BLaER1 (cell line): ENCODE measurements at regions not wholly inside any gene's neighbourhood (a gene's known extent, or its start where the extent isn't known, plus 50 kb on each side); places are given as distances from the start of the nearest gene placed in this dataset.
"Not testable (repeated sequence)": the region's sequence is repeated elsewhere in the genome, so short reads cannot be mapped to it uniquely, and the experiment has no call there.

Experiments used
- H3K27ac ChIP-seq: shearing (Covaris generic); formaldehyde crosslinking; 2 replicates; pipeline ENCODE4 v1.8.1; 2022
- H3K27me3 ChIP-seq: shearing (Covaris generic); formaldehyde crosslinking; 2 replicates; pipeline ENCODE4 v1.8.1; 2022
- H3K36me3 ChIP-seq: shearing (Covaris generic); formaldehyde crosslinking; 2 replicates; pipeline ENCODE4 v1.8.1; 2022
- H3K4me1 ChIP-seq: shearing (Covaris generic); formaldehyde crosslinking; 2 replicates; pipeline ENCODE4 v1.8.1; 2022
- H3K4me2 ChIP-seq: shearing (Covaris generic); formaldehyde crosslinking; 2 replicates; pipeline ENCODE4 v1.8.1; 2022
- H3K4me3 ChIP-seq: shearing (Covaris generic); formaldehyde crosslinking; 2 replicates; pipeline ENCODE4 v1.8.1; 2022
- H3K9ac ChIP-seq: shearing (Covaris generic); formaldehyde crosslinking; 2 replicates; pipeline ENCODE4 v1.8.1; 2022
- H3K9me3 ChIP-seq: shearing (Covaris generic); formaldehyde crosslinking; 2 replicates; pipeline ENCODE4 v1.8.1; 2022
- H4K20me1 ChIP-seq: shearing (Covaris generic); formaldehyde crosslinking; 2 replicates; pipeline ENCODE4 v1.8.1; 2022
- Cebpa-rat ChIP-seq: shearing (Covaris generic); IDR thresholded peaks from 2 replicates; pipeline ENCODE4 v1.8.1; 2022

DNA sequence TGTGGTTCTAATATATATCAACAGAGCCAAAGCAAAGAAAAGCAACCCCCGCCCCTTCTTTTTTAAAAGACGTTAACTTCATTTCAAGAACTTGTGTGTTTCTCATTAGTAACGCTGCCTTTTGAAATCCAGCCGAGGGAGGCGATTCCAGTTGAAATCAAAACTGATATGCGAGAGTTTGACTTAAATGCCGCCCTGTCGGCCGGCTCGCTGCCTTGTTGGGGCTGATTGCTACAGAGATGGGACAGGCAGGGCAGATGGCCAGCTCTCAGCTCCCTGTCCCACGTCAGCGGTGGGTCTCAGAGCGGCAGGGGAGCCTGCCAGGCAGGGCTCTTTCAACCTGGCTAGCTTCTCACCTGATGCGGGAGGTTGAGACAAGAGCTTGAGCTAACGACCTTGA, 51.9 kb upstream of the ALX4 start:
- Histone ChIP-seq H3K4me1 (no peaks in the 10 kb centered on the region), H3K4me3 (no peak overlapping the region), H3K27me3 (no peaks in the 10 kb centered on the region), H3K9ac (no peak overlapping the region), H3K9me3 (peaks cover 9% of the 10 kb centered on the region; the same call in 1 of the 2 replicates), H3K4me2 (no peak overlapping the region), H4K20me1 (no peaks in the 10 kb centered on the region), H3K36me3 (no peaks in the 10 kb centered on the region), H3K27ac (no peak overlapping the region)
- no peak for TF ChIP-seq Cebpa-rat

DNA sequence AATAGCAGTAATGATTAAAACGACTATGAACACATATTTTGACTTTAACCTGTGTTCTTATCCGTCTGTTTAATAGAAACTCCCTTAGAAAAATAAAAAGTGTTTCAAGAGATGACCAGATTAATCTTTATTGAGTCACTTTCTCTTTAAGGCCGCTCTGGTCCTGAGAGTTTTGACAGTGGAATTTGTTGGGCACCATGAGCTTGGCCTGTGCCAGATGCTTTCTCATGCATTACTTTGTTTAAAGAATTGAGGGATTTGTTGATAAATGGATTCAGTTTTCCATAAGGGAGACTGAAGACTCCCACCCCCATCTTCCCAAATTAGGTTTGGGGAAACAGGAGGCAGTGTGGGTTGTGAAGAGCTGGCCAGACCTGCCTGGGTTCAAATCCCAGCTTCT, 53.2 kb upstream of the ALX4 start:
- no peak for TF ChIP-seq Cebpa-rat
- no peaks in the 10 kb centered on the region for H3K4me1 ChIP-seq
- no peaks in the 10 kb centered on the region for H3K36me3 ChIP-seq
- H4K20me1 ChIP-seq: no peaks in the 10 kb centered on the region
- no peaks in the 10 kb centered on the region for H3K27me3 ChIP-seq
- peaks cover 9% of the 10 kb centered on the region; the same call in 1 of the 2 replicates for H3K9me3 ChIP-seq
- no peak overlapping the region for H3K4me3 ChIP-seq
- H3K27ac ChIP-seq: no peak overlapping the region
- H3K9ac ChIP-seq: no peak overlapping the region
- H3K4me2 ChIP-seq: no peak overlapping the region

DNA sequence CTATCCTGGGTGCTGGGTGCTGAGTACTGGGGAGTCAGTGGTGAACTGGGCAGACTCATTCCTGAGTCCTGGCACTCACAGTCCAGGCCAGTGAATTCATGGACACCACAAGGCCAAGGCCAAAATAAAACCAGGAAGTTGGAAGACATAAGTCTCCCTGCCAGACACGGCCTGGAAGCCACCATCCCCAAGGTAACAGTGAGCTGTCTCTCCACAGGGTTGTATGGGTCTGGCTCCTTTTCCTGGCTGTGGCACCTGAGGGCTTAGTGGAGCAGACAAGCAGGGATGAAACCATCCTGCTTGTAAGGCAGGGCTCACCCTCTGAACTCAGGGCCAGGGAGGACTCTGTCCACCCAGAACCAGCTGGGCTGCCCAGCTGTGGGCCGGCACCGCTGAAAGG, 54.7 kb upstream of the ALX4 start:
- Histone ChIP-seq H3K4me2 (no peak overlapping the region), H3K27ac (no peak overlapping the region), H4K20me1 (no peaks in the 10 kb centered on the region)

DNA sequence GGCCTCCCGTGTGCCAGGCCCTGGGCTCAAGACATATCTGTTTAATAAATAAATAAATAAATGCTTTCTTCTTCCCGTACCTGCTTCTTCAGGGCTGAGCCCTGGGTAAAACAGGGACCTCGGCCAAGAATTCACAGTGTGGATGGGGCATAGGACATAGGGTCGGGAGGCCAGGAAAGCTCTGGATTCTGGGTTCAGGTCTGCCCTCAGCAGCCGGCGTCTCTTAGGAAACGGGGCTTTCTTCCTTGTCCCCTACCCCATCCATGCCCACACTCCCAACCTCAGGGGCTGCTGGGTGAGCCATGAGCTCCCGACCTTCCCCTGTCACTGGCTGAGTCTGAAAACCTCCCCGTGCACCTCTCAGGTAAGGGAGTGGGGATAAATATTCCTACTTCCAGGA, 55.7 kb upstream of the ALX4 start:
- Histone ChIP-seq H3K4me3 (no peak overlapping the region), H3K27me3 (no peaks in the 10 kb centered on the region), H3K36me3 (no peaks in the 10 kb centered on the region), H3K9me3 (peaks cover 9% of the 10 kb centered on the region; the same call in 1 of the 2 replicates), H3K9ac (no peak overlapping the region), H3K27ac (no peak overlapping the region), H3K4me2 (no peak overlapping the region), H3K4me1 (no peaks in the 10 kb centered on the region), H4K20me1 (no peaks in the 10 kb centered on the region)
- TF ChIP-seq Cebpa-rat: no peak

More for the DNA sequence above, 54.7 kb upstream of the ALX4 start:
- Histone ChIP-seq H3K27me3 (no peaks in the 10 kb centered on the region), H3K4me1 (no peaks in the 10 kb centered on the region), H3K36me3 (no peaks in the 10 kb centered on the region), H3K9ac (no peak overlapping the region), H3K9me3 (peaks cover 9% of the 10 kb centered on the region; the same call in 1 of the 2 replicates), H3K4me3 (no peak overlapping the region)
- TF ChIP-seq Cebpa-rat: no peak

DNA sequence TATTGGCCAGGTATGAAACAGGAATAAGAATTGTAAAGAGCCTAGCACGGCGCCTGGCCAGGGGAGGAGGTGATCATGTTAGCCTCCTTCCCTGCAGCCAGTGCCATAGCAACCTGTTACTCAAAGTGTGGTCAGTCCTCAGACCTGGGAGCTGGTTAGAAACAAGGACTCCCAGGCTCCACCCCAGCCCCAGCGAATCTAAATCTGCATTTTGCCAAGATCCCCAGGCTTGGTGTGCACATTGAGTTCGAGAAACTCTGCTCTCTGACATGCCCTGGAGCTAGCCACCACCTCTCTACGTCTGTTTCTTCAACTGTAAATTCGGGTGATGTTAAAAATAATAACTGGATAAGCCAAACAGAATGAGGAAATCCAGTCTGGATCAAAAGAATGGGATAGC, 56.1 kb upstream of the ALX4 start:
- no peak overlapping the region for H3K27ac ChIP-seq
- no peak overlapping the region for H3K4me2 ChIP-seq
- no peaks in the 10 kb centered on the region for H4K20me1 ChIP-seq
- peaks cover 9% of the 10 kb centered on the region; the same call in 1 of the 2 replicates for H3K9me3 ChIP-seq
- H3K36me3 ChIP-seq: no peaks in the 10 kb centered on the region
- TF ChIP-seq Cebpa-rat: no peak
- no peak overlapping the region for H3K4me3 ChIP-seq
- H3K9ac ChIP-seq: no peak overlapping the region
- H3K27me3 ChIP-seq: no peaks in the 10 kb centered on the region
- H3K4me1 ChIP-seq: no peaks in the 10 kb centered on the region

DNA sequence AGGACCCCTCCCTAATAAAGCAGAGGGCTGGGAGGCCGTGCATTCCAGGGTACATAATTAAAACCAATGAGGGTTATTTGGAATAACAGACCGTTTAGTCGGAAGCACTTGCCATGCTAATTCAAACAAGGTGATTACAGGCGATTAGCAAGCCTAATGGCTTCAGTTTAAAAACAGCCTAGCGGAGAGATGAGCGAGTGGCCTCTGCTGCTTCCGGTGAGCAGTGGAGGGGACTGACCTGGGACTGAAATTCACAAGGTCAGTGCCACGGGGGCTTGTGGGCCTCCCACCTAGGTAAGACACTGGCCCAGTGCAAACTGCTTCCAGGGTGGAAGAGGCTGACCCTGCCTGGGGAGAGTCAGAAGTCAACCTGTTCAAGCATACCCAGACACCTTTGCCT, 56.8 kb upstream of the ALX4 start:
- H3K9ac ChIP-seq: no peak overlapping the region
- H3K27me3 ChIP-seq: no peaks in the 10 kb centered on the region
- H3K4me2 ChIP-seq: no peak overlapping the region
- H3K36me3 ChIP-seq: no peaks in the 10 kb centered on the region
- H4K20me1 ChIP-seq: no peaks in the 10 kb centered on the region
- no peaks in the 10 kb centered on the region for H3K4me1 ChIP-seq
- peaks cover 9% of the 10 kb centered on the region; the same call in 1 of the 2 replicates for H3K9me3 ChIP-seq
- no peak overlapping the region for H3K27ac ChIP-seq
- no peak overlapping the region for H3K4me3 ChIP-seq
- no peak for TF ChIP-seq Cebpa-rat

DNA sequence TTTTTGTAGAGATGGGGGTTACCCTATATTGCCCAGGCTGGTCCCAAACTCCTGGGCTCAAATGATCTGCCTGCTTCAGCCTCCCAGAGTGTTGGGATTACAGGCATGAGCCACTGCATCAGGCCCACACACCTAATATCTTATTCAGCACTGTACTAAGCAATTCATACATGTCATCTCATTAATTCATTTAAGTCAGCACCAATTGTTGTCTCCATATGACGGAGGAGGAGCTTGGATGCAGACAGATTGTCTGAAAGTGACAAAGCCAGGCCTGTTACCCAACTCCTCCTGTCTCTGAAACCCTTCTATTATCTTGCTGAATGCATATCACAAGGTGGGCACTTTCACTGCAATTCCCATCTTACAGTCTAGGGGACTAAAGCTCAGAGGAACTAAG, 57.5 kb upstream of the ALX4 start:
- no peak overlapping the region for H3K27ac ChIP-seq
- H4K20me1 ChIP-seq: no peaks in the 10 kb centered on the region
- no peaks in the 10 kb centered on the region for H3K4me1 ChIP-seq

DNA sequence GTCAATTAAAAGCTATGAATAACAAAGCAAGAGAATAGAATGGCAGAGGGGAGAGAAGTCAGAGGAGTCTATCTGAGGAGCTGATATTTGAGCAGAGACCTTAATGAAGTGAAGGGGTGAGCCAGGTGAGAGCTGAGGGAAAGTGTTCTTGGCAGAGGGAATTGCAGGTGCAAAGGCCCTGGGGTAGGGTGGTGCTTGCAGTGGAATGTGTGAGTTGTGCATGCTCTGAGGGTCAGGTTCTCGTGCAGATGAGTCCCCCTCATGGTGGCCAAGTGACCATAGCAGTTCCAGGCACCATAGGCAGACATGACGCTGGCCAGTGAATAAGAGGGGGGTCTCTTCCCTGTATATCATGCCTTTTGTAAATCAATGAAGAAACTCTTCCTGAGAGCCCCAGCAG, 58.9 kb upstream of the ALX4 start:
- no peak overlapping the region for H3K4me3 ChIP-seq
- no peak overlapping the region for H3K27ac ChIP-seq
- H4K20me1 ChIP-seq: no peaks in the 10 kb centered on the region
- 0 out of 2 replicates have a peak, but pooled peaks cover 1% of the 10 kb centered on the region for H3K9me3 ChIP-seq
- TF ChIP-seq Cebpa-rat: no peak
- H3K27me3 ChIP-seq: no peaks in the 10 kb centered on the region
- no peaks in the 10 kb centered on the region for H3K4me1 ChIP-seq
- no peaks in the 10 kb centered on the region for H3K36me3 ChIP-seq
- no peak overlapping the region for H3K4me2 ChIP-seq
- no peak overlapping the region for H3K9ac ChIP-seq

More for the DNA sequence above, 57.5 kb upstream of the ALX4 start:
- Histone ChIP-seq H3K9ac (no peak overlapping the region), H3K27me3 (no peaks in the 10 kb centered on the region), H3K9me3 (peaks cover 9% of the 10 kb centered on the region; the same call in 1 of the 2 replicates), H3K4me2 (no peak overlapping the region), H3K36me3 (no peaks in the 10 kb centered on the region), H3K4me3 (no peak overlapping the region)
- no peak for TF ChIP-seq Cebpa-rat

DNA sequence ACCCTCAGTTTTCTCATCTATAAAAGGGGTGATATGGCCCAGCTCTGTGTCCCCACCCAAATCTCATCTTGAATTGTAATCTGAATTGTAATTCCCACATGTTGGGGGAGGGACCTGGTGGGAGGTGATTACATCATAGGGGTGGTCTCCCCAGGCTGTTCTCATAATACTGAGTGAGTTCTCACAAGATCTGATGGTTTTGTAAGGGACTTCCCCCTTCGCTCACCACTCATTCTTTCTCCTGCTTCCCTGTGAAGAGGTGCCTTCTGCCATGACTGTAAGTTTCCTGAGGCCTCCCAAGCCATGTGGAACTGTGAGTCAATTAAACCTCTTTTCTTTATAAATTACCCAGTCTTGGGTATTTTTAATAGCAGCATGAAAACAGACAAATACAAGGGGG, 61.1 kb upstream of the ALX4 start:
- H3K36me3 ChIP-seq, H3K27me3 ChIP-seq, H4K20me1 ChIP-seq, H3K9me3 ChIP-seq, H3K4me1 ChIP-seq, H3K4me2 ChIP-seq, H3K4me3 ChIP-seq, H3K9ac ChIP-seq, H3K27ac ChIP-seq: not testable (repeated sequence)

DNA sequence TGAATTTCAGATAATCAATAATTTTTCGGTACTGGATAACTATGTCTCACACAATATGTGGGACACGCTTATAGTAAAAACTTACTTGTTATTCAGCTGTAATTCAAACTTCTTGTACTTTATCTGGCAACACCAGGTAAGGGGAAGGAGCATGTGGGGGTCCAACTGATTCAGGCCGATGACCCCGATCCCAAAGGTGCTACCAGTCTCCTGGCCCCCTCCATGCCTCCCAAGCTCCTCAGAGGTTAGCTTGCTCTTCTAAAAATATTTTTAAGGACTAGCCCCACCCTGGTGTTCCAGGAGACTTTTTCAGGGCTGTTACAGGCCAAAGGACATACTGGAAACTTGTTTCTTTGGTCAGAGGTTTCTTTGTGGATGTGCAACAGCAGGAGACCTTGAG, 61.8 kb upstream of the ALX4 start:
- Histone ChIP-seq H3K27ac (no peak overlapping the region), H3K36me3 (no peaks in the 10 kb centered on the region), H3K9me3 (no peaks in the 10 kb centered on the region), H4K20me1 (no peaks in the 10 kb centered on the region), H3K4me1 (no peaks in the 10 kb centered on the region), H3K4me2 (no peak overlapping the region), H3K4me3 (no peak overlapping the region), H3K9ac (no peak overlapping the region), H3K27me3 (no peaks in the 10 kb centered on the region)
- no peak for TF ChIP-seq Cebpa-rat

DNA sequence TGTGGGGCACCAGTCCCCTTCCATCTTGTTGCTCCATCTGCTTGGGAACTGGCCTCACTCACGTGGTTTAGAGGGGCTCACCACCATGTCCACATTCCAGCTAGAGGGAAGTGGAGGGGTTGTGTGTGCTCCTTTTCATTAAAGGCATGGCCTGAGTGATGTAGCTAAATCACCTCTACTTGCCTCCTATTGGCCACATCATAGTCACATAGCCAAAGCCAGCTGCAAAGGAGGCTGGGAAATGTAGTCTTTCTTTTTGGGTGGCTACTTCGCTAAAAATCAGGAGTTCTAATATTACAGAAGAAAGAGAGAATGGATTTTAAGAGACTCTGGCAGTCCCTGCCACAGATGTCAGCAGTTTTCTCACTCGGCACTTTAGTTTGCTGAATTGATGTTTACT, 63.0 kb upstream of the ALX4 start:
- no peak for TF ChIP-seq Cebpa-rat
- Histone ChIP-seq H3K4me2 (no peak overlapping the region), H4K20me1 (no peaks in the 10 kb centered on the region), H3K9me3 (no peaks in the 10 kb centered on the region), H3K36me3 (no peaks in the 10 kb centered on the region), H3K4me1 (no peaks in the 10 kb centered on the region), H3K27ac (no peak overlapping the region), H3K4me3 (no peak overlapping the region), H3K27me3 (no peaks in the 10 kb centered on the region), H3K9ac (no peak overlapping the region)
